ENCODE measurements at regions not wholly inside any gene's neighbourhood (a gene's known extent, or its start where the extent isn't known, plus 50 kb on each side); places are given as distances from the start of the nearest gene placed in this dataset.
"Not testable (repeated sequence)": the region's sequence is repeated elsewhere in the genome, so short reads cannot be mapped to it uniquely, and the experiment has no call there.

DNA sequence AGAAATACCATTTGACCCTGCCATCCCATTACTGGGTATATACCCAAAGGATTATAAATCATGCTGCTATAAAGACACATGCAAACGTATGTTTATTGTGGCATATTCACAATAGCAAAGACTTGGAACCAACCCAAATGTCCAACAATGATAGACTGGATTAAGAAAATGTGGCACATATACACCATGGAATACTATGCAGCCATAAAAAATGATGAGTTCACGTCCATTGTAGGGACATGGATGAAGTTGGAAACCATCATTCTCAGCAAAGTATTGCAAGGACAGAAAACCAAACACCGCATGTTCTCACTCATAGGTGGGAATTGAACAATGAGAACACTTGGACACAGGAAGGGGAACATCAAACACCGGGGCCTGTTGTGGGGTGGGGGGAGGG lies 128.0 kb upstream of the LGR5 start:
- in situ Hi-C loops (cut with HindIII; ENCODE audit: extremely low pct_ligation_motif_present, low pct_unique_long_range_greater_than_20kb); ATAC-seq; H3K4me3 ChIP-seq (replicated peaks in 1 of 3; ENCODE audit: insufficient read depth in 1 of 3, low read depth in 2 of 3, low read length in 3 of 3); DNase-seq (ENCODE audit: low spot score); FAIRE-seq; H2AFZ ChIP-seq (ENCODE audit: low read length); BruUV-seq (replicated peaks); H3K4me1 ChIP-seq (ENCODE audit: insufficient read depth, low read length); H3K9me3 ChIP-seq (ENCODE audit: low read length); H3K79me2 ChIP-seq (ENCODE audit: insufficient read depth, low read length); intact Hi-C loops (cut with micrococcal nuclease; ENCODE audit: unreplicated experiment); H3K9ac ChIP-seq (ENCODE audit: insufficient read depth, low read depth, low read length); H4K20me1 ChIP-seq (ENCODE audit: insufficient read depth, low read length); CTCF ChIA-PET (ENCODE audit: low intra/inter-chr PET ratio, low total read pairs); H3K4me2 ChIP-seq (ENCODE audit: low read depth, low read length); POLR2A ChIA-PET; H3K27me3 ChIP-seq (ENCODE audit: control insufficient read depth in 1 of 2, insufficient read depth in 2 of 2, low read length in 2 of 2); H3K27ac ChIP-seq (ENCODE audit: extremely low read length, insufficient read depth, low read length); H3K36me3 ChIP-seq (replicated peaks in 1 of 2; ENCODE audit: control insufficient read depth in 1 of 2, insufficient read depth in 2 of 2, low read length in 2 of 2): not testable (repeated sequence)
- 15% methylated on average over 4 of the region's 4 CpGs for WGBS (ENCODE audit: low lambda C conversion rate)

DNA sequence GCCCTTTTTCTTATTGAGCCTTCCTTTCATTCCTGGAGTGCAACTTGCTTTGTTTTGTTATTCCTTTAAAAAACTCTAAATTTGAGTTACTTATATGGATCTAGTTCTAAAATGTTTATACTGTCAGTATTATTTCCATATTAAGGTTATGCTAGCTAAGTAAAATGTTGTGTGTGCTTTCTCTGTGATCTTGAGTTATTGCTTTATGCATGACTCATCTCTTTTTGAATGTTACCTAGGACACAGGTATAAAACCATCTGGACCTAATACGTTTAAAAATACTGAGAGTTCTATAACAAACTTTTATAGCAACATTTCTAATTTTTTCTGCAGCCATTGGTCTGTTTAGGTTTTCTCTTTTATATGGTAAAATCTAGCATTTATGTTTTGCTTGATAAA lies 132.8 kb upstream of the LGR5 start:
- ChIA-PET POLR2A (no interaction called here), CTCF (ENCODE audit: low intra/inter-chr PET ratio, low total read pairs) (no interaction called here)
- Histone ChIP-seq H3K4me3 (replicated peaks in 1 of 3; ENCODE audit: insufficient read depth in 1 of 3, low read depth in 2 of 3, low read length in 3 of 3) (no peak overlapping the region), H3K9ac (ENCODE audit: insufficient read depth, low read depth, low read length) (no peak overlapping the region), H2AFZ (ENCODE audit: low read length) (no peak overlapping the region), H3K36me3 (replicated peaks in 1 of 2; ENCODE audit: control insufficient read depth in 1 of 2, insufficient read depth in 2 of 2, low read length in 2 of 2) (no peaks in the 10 kb centered on the region), H3K79me2 (ENCODE audit: insufficient read depth, low read length) (no peaks in the 10 kb centered on the region), H3K4me2 (ENCODE audit: low read depth, low read length) (no peak overlapping the region), H3K27me3 (ENCODE audit: control insufficient read depth in 1 of 2, insufficient read depth in 2 of 2, low read length in 2 of 2) (no peaks in the 10 kb centered on the region), H4K20me1 (ENCODE audit: insufficient read depth, low read length) (no peaks in the 10 kb centered on the region), H3K4me1 (ENCODE audit: insufficient read depth, low read length) (no peaks in the 10 kb centered on the region), H3K27ac (ENCODE audit: extremely low read length, insufficient read depth, low read length) (no peak overlapping the region), H3K9me3 (ENCODE audit: low read length) (no peaks in the 10 kb centered on the region)
- WGBS (ENCODE audit: low lambda C conversion rate), result 2% methylated on average over 1 of the region's 1 CpG
- DNase-seq (ENCODE audit: low spot score) (no peak), FAIRE-seq (no peak), ATAC-seq (no peak)
- intact Hi-C loops (cut with micrococcal nuclease; ENCODE audit: unreplicated experiment), result no loop called here
- BruUV-seq (replicated peaks), result no TSS peak
- TF ChIP-seq ZEB1 (IDR thresholded peaks at IDR 0.05; ENCODE audit: insufficient replicate concordance, low read depth) (no peak), MAFK (conservative IDR thresholded peaks at IDR 0.05 in 1 of 2, IDR thresholded peaks at IDR 0.05 in 1 of 2; ENCODE audit: low read length in 2 of 2) (peak in 1 of 2 experiments; percentile 10; a peak in 1 of 4 replicates)
- in situ Hi-C loops (cut with HindIII; ENCODE audit: extremely low pct_ligation_motif_present, low pct_unique_long_range_greater_than_20kb), result no loop called here

GRCh38 chr12:71304306-71304705 lies 135.3 kb upstream of the LGR5 start:
- no peak overlapping the region for H3K27ac ChIP-seq (ENCODE audit: extremely low read length, insufficient read depth, low read length)
- no peak for FAIRE-seq
- no peaks in the 10 kb centered on the region for H3K27me3 ChIP-seq (ENCODE audit: control insufficient read depth in 1 of 2, insufficient read depth in 2 of 2, low read length in 2 of 2)
- H3K9me3 ChIP-seq (ENCODE audit: low read length), result no peaks in the 10 kb centered on the region
- no peak overlapping the region for H3K4me2 ChIP-seq (ENCODE audit: low read depth, low read length)
- H3K9ac ChIP-seq (ENCODE audit: insufficient read depth, low read depth, low read length), result no peak overlapping the region
- no peaks in the 10 kb centered on the region for H4K20me1 ChIP-seq (ENCODE audit: insufficient read depth, low read length)
- CTCF ChIA-PET (ENCODE audit: low intra/inter-chr PET ratio, low total read pairs), result no interaction called here
- no peaks in the 10 kb centered on the region for H3K79me2 ChIP-seq (ENCODE audit: insufficient read depth, low read length)
- H3K4me1 ChIP-seq (ENCODE audit: insufficient read depth, low read length), result no peaks in the 10 kb centered on the region
- intact Hi-C loops (cut with micrococcal nuclease; ENCODE audit: unreplicated experiment) (no loop called here), in situ Hi-C loops (cut with HindIII; ENCODE audit: extremely low pct_ligation_motif_present, low pct_unique_long_range_greater_than_20kb) (no loop called here)
- BruUV-seq (replicated peaks), result no TSS peak
- H3K36me3 ChIP-seq (replicated peaks in 1 of 2; ENCODE audit: control insufficient read depth in 1 of 2, insufficient read depth in 2 of 2, low read length in 2 of 2), result no peaks in the 10 kb centered on the region
- no peak for DNase-seq (ENCODE audit: low spot score)
- no peak overlapping the region for H3K4me3 ChIP-seq (replicated peaks in 1 of 3; ENCODE audit: insufficient read depth in 1 of 3, low read depth in 2 of 3, low read length in 3 of 3)
- ATAC-seq, result no peak
- H2AFZ ChIP-seq (ENCODE audit: low read length), result no peak overlapping the region
- WGBS (ENCODE audit: low lambda C conversion rate), result 73% methylated on average over 3 of the region's 3 CpGs
- POLR2A ChIA-PET, result no interaction called here
- TF ChIP-seq FOSL2 (CRISPR knock-in tag; IDR thresholded peaks at IDR 0.05) (no peak), KLF11 (CRISPR knock-in tag; IDR thresholded peaks at IDR 0.05) (no peak), MATR3 (CRISPR knock-in tag; IDR thresholded peaks at IDR 0.05) (no peak), HMGA1 (CRISPR knock-in tag; conservative IDR thresholded peaks at IDR 0.05) (no peak), SP4 (CRISPR knock-in tag; IDR thresholded peaks at IDR 0.05) (no peak), SRF (IDR thresholded peaks at IDR 0.05; ENCODE audit: low read depth, low read length) (no peak), IRF1 (CRISPR knock-in tag; IDR thresholded peaks at IDR 0.05; ENCODE audit: low read depth) (no peak)
- TF ChIP-seq, protein P1, sequence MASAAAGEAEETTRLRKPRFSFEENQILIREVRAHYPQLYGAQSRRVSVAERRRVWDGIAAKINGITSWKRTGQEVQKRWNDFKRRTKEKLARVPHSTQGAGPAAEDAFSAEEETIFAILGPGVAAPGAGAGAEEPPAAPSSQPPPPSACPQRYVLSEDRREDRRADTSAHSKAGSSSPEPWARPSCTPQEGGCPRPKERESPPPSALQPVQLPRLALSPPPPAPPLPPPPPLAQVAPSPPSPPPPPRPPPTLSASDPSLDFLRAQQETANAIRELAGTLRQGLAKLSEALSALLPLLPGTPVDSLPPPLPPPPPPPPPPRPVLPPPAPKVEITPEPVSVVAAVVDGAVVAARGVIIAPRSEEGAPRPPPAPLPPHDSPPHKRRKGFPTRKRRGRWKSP (CRISPR knock-in tag; IDR thresholded peaks at IDR 0.05), result no peak
- TF ChIP-seq, protein P2, sequence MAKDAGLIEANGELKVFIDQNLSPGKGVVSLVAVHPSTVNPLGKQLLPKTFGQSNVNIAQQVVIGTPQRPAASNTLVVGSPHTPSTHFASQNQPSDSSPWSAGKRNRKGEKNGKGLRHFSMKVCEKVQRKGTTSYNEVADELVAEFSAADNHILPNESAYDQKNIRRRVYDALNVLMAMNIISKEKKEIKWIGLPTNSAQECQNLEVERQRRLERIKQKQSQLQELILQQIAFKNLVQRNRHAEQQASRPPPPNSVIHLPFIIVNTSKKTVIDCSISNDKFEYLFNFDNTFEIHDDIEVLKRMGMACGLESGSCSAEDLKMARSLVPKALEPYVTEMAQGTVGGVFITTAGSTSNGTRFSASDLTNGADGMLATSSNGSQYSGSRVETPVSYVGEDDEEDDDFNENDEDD (CRISPR knock-in tag; IDR thresholded peaks at IDR 0.05; ENCODE audit: borderline replicate concordance), result no peak
